ENCODE measurements at regions not wholly inside any gene's neighbourhood (a gene's known extent, or its start where the extent isn't known, plus 50 kb on each side); places are given as distances from the start of the nearest gene placed in this dataset.

GRCh38 chr4:147398556-147398955 lies 82.3 kb upstream of the EDNRA start:
- no peak for TF ChIP-seq CTCF (IDR thresholded peaks at IDR 0.05)
- TF ChIP-seq POLR2A (IDR thresholded peaks at IDR 0.05) = no peak
- DNase-seq (no peak), ATAC-seq (no peak)
- no peaks in the 10 kb centered on the region for H3K36me3 ChIP-seq
- H3K4me3 ChIP-seq = no peak overlapping the region
- H3K27ac ChIP-seq = no peak overlapping the region
- WGBS, 4 donors = 69 to 82% (median 79%) methylated on average over 2 of the region's 2 CpGs
- no peaks in the 10 kb centered on the region for H3K27me3 ChIP-seq
- peaks cover 0 to 4% (median 0%) of the 10 kb centered on the region in 12 donors for H3K9me3 ChIP-seq
- no peaks in the 10 kb centered on the region for H3K4me1 ChIP-seq
- intact Hi-C loops (cut with DNase I) = no loop called here

- intact Hi-C loops (cut with DNase I) = no loop called here
- 83 to 86% (median 85%) methylated on average over 3 of the region's 3 CpGs for WGBS, 4 donors
- no peaks in the 10 kb centered on the region for H3K4me1 ChIP-seq
- ATAC-seq = no peak
- no peak overlapping the region for H3K27ac ChIP-seq
- no peak overlapping the region for H3K4me3 ChIP-seq
- no peak for TF ChIP-seq POLR2A (IDR thresholded peaks at IDR 0.05)
- no peak for TF ChIP-seq CTCF (IDR thresholded peaks at IDR 0.05)
- H3K9me3 ChIP-seq = peaks cover 0 to 18% (median 4%) of the 10 kb centered on the region in 12 donors
- no peaks in the 10 kb centered on the region for H3K36me3 ChIP-seq
- no peaks in the 10 kb centered on the region for H3K27me3 ChIP-seq
- DNase-seq = no peak
Observed at GRCh38 chr4:147400721-147401120, 80.2 kb upstream of the EDNRA start.

GRCh38 chr4:147401221-147401620 lies 79.7 kb upstream of the EDNRA start:
- no peak for DNase-seq
- Histone ChIP-seq H3K4me1 (no peaks in the 10 kb centered on the region), H3K27me3 (no peaks in the 10 kb centered on the region), H3K36me3 (no peaks in the 10 kb centered on the region), H3K9me3 (peaks cover 0 to 18% (median 4%) of the 10 kb centered on the region in 12 donors), H3K27ac (no peak overlapping the region), H3K4me3 (no peak overlapping the region)
- TF ChIP-seq POLR2A (IDR thresholded peaks at IDR 0.05) (no peak), CTCF (IDR thresholded peaks at IDR 0.05) (no peak)
- intact Hi-C loops (cut with DNase I) = no loop called here
- no peak for ATAC-seq
- 69 to 80% (median 74%) methylated on average over 5 of the region's 5 CpGs for WGBS, 4 donors

GRCh38 chr4:147407261-147408045 lies 73.4 kb upstream of the EDNRA start:
- Histone ChIP-seq H3K4me1 (peaks cover 0 to 13% (median 0%) of the 10 kb centered on the region in 12 donors), H3K9me3 (peaks cover 0 to 22% (median 4%) of the 10 kb centered on the region in 12 donors), H3K27ac (peak overlapping the region in 5 of 12 donors; percentile 2 to 39 (median 25)), H3K36me3 (no peaks in the 10 kb centered on the region), H3K4me3 (no peak overlapping the region), H3K27me3 (no peaks in the 10 kb centered on the region)
- DNase-seq (peak in 4 of 5 donors; percentile 23 to 71 (median 32)), ATAC-seq (peak in 1 of 4 donors; percentile 12)
- peak in 6 of 12 donors; percentile 6 to 23 (median 14) for TF ChIP-seq CTCF (IDR thresholded peaks at IDR 0.05)
- no peak for TF ChIP-seq POLR2A (IDR thresholded peaks at IDR 0.05)
- intact Hi-C loops (cut with DNase I) = no loop called here
- WGBS, 4 donors = 35 to 44% (median 42%) methylated on average over 5 of the region's 5 CpGs
